SK-N-MC (cell line): ENCODE measurements at regions not wholly inside any gene's neighbourhood (a gene's known extent, or its start where the extent isn't known, plus 50 kb on each side); places are given as distances from the start of the nearest gene placed in this dataset.
A peak's percentile ranks its signal among the peaks of the same experiment; 100 is the strongest.

Experiments used
- DNase-seq: peaks from one replicate; pipeline ENCODE4 v3.0.0-alpha.2; 2011; ENCODE audit warnings: low read depth, low spot score
- H3K27ac ChIP-seq: fragments of 200-600 bp; sonication (generic); 2 replicates; pipeline ENCODE4 v1.5.1; 2016; ENCODE audit warnings: mixed run types
- H3K36me3 ChIP-seq: fragments of 200-600 bp; sonication (generic); 2 replicates; pipeline ENCODE4 v1.6.1; 2017; ENCODE audit warnings: antibody characterized with exemption, low read length, mixed read lengths; ENCODE audit not compliant: insufficient read depth
- H3K4me3 ChIP-seq: fragments of 200-600 bp; sonication (generic); 2 replicates; pipeline ENCODE4 v1.5.1; 2016
- H3K9ac ChIP-seq: fragments of 200-600 bp; sonication (generic); 2 replicates; pipeline ENCODE4 v1.8.0; 2017; ENCODE audit warnings: mixed run types, mixed read lengths; ENCODE audit not compliant: insufficient read length
- H3K9me3 ChIP-seq: fragments of 200-600 bp; sonication (generic); 2 replicates; pipeline ENCODE4 v1.6.1; 2017; ENCODE audit warnings: low read depth, mild to moderate bottlenecking, antibody characterized with exemption, low read length, moderate library complexity, mixed read lengths
- EZH2 ChIP-seq: fragments of 200-600 bp; sonication (generic); IDR thresholded peaks from one replicate; pipeline ENCODE4 v1.6.1; 2017; ENCODE audit warnings: antibody characterized with exemption
- FOXP2 ChIP-seq: optimal IDR thresholded peaks from 2 replicates; pipeline ENCODE3; 2011; ENCODE audit warnings: mild to moderate bottlenecking, moderate library complexity; ENCODE audit not compliant: insufficient read depth; ENCODE audit errors: extremely low read length, control extremely low read depth
- POLR2AphosphoS5 ChIP-seq: IDR thresholded peaks from 2 replicates; pipeline ENCODE4 v1.6.1; 2012; ENCODE audit warnings: mild to moderate bottlenecking, low read depth, low read length, borderline replicate concordance

GRCh38 chr21:27406300-27407009, 439.6 kb upstream of the ADAMTS5 start:
- Histone ChIP-seq H3K36me3 (no peaks in the 10 kb centered on the region), H3K9ac (no peak overlapping the region), H3K27ac (peak overlapping the region; percentile 10; the same call in 1 of the 2 replicates), H3K4me3 (no peak overlapping the region), H3K9me3 (no peaks in the 10 kb centered on the region)
- no peak for DNase-seq
- TF ChIP-seq POLR2AphosphoS5 (no peak), FOXP2 (no peak), EZH2 (no peak)

GRCh38 chr21:27403011-27403410, 436.1 kb upstream of the ADAMTS5 start:
- Histone ChIP-seq H3K27ac (no peak overlapping the region), H3K9ac (no peak overlapping the region), H3K36me3 (no peaks in the 10 kb centered on the region), H3K9me3 (no peaks in the 10 kb centered on the region), H3K4me3 (no peak overlapping the region)
- no peak for DNase-seq
- TF ChIP-seq POLR2AphosphoS5 (no peak), FOXP2 (no peak), EZH2 (no peak)

- DNase-seq, result no peak
- H3K36me3 ChIP-seq, result no peaks in the 10 kb centered on the region
- TF ChIP-seq POLR2AphosphoS5 (no peak), FOXP2 (no peak), EZH2 (no peak)
- H3K27ac ChIP-seq, result no peak overlapping the region
- no peak overlapping the region for H3K9ac ChIP-seq
- H3K4me3 ChIP-seq, result no peak overlapping the region
- H3K9me3 ChIP-seq, result no peaks in the 10 kb centered on the region
These were observed 433.2 kb upstream of the ADAMTS5 start for GRCh38 chr21:27400045-27400444.

- TF ChIP-seq EZH2 (no peak), FOXP2 (no peak), POLR2AphosphoS5 (no peak)
- no peak overlapping the region for H3K4me3 ChIP-seq
These were observed 430.7 kb upstream of the ADAMTS5 start for GRCh38 chr21:27397578-27397977.

GRCh38 chr21:27393726-27394125, 426.8 kb upstream of the ADAMTS5 start:
- Histone ChIP-seq H3K27ac (no peak overlapping the region), H3K9ac (no peak overlapping the region), H3K4me3 (no peak overlapping the region), H3K36me3 (no peaks in the 10 kb centered on the region), H3K9me3 (no peaks in the 10 kb centered on the region)
- no peak for DNase-seq
- no peak for TF ChIP-seq EZH2
- TF ChIP-seq FOXP2, result peak; percentile 36

More at GRCh38 chr21:27397578-27397977, 430.7 kb upstream of the ADAMTS5 start:
- Histone ChIP-seq H3K36me3 (no peaks in the 10 kb centered on the region), H3K9me3 (no peaks in the 10 kb centered on the region), H3K9ac (no peak overlapping the region), H3K27ac (no peak overlapping the region)
- DNase-seq, result no peak

GRCh38 chr21:27391990-27392389, 425.1 kb upstream of the ADAMTS5 start:
- Histone ChIP-seq H3K9ac (no peak overlapping the region), H3K4me3 (no peak overlapping the region), H3K36me3 (no peaks in the 10 kb centered on the region), H3K27ac (no peak overlapping the region), H3K9me3 (no peaks in the 10 kb centered on the region)
- TF ChIP-seq POLR2AphosphoS5, result no peak
- TF ChIP-seq FOXP2, result no peak
- no peak for TF ChIP-seq EZH2
- no peak for DNase-seq

- no peaks in the 10 kb centered on the region for H3K9me3 ChIP-seq
- TF ChIP-seq POLR2AphosphoS5, result no peak
- no peak for TF ChIP-seq FOXP2
- no peak for TF ChIP-seq EZH2
- H3K4me3 ChIP-seq, result no peak overlapping the region
- H3K9ac ChIP-seq, result no peak overlapping the region
- no peaks in the 10 kb centered on the region for H3K36me3 ChIP-seq
- no peak overlapping the region for H3K27ac ChIP-seq
- no peak for DNase-seq
These were observed 423.5 kb upstream of the ADAMTS5 start for GRCh38 chr21:27390384-27390783.

GRCh38 chr21:27388825-27389224, 421.9 kb upstream of the ADAMTS5 start:
- Histone ChIP-seq H3K36me3 (no peaks in the 10 kb centered on the region), H3K9me3 (no peaks in the 10 kb centered on the region), H3K27ac (no peak overlapping the region), H3K9ac (no peak overlapping the region), H3K4me3 (no peak overlapping the region)
- TF ChIP-seq EZH2 (no peak), FOXP2 (no peak), POLR2AphosphoS5 (no peak)
- DNase-seq, result no peak

GRCh38 chr21:27382404-27382803, 415.5 kb upstream of the ADAMTS5 start:
- TF ChIP-seq EZH2 (no peak), POLR2AphosphoS5 (no peak), FOXP2 (no peak)

More at GRCh38 chr21:27382404-27382803, 415.5 kb upstream of the ADAMTS5 start:
- no peak overlapping the region for H3K9ac ChIP-seq
- no peak for DNase-seq
- H3K9me3 ChIP-seq, result no peaks in the 10 kb centered on the region
- no peaks in the 10 kb centered on the region for H3K36me3 ChIP-seq
- no peak overlapping the region for H3K27ac ChIP-seq
- no peak overlapping the region for H3K4me3 ChIP-seq
